Neuronal stem cell (in vitro differentiated cells): ENCODE measurements at regions not wholly inside any gene's neighbourhood (a gene's known extent, or its start where the extent isn't known, plus 50 kb on each side); places are given as distances from the start of the nearest gene placed in this dataset.

Experiments used
- DNase-seq: peaks from one replicate; pipeline ENCODE4 v3.0.0-alpha.2; 2013; ENCODE audit warnings: low spot score
- H2AFZ ChIP-seq: one replicate; pipeline ENCODE4 v1.6.1; 2013; ENCODE audit warnings: mild to moderate bottlenecking, low read length, inconsistent platforms
- H2AK5ac ChIP-seq: 2 replicates; pipeline ENCODE4 v1.6.1; 2013; ENCODE audit warnings: low read depth, mild to moderate bottlenecking, inconsistent platforms, low read length, moderate library complexity, mixed read lengths
- H2BK120ac ChIP-seq: 2 replicates; pipeline ENCODE4 v1.6.1; 2013; ENCODE audit warnings: low read depth, mild to moderate bottlenecking, inconsistent platforms, low read length, moderate library complexity, mixed read lengths
- H2BK12ac ChIP-seq: one replicate; pipeline ENCODE4 v1.6.1; 2013; ENCODE audit warnings: low read length, inconsistent platforms
- H2BK15ac ChIP-seq: 2 replicates; pipeline ENCODE4 v1.6.1; 2013; ENCODE audit warnings: mild to moderate bottlenecking, low read length, inconsistent platforms, mixed read lengths
- H2BK5ac ChIP-seq: one replicate; pipeline ENCODE4 v1.6.1; 2013; ENCODE audit warnings: inconsistent platforms, mild to moderate bottlenecking, low read length, moderate library complexity
- H3K14ac ChIP-seq: one replicate; pipeline ENCODE4 v1.6.1; 2013; ENCODE audit warnings: low read length, inconsistent platforms
- H3K18ac ChIP-seq: 2 replicates; pipeline ENCODE4 v1.6.1; 2013; ENCODE audit warnings: low read length, inconsistent platforms
- H3K23ac ChIP-seq: 2 replicates; pipeline ENCODE4 v1.6.1; 2013; ENCODE audit warnings: low read depth, mild to moderate bottlenecking, mixed read lengths, low read length, inconsistent platforms; ENCODE audit not compliant: poor library complexity
- H3K27ac ChIP-seq: replicated peaks from 3 replicates; pipeline ENCODE4 v1.5.1; 2013; ENCODE audit warnings: low read length, inconsistent platforms
- H3K27me3 ChIP-seq, 3 experiments: 2 replicates each; pipeline ENCODE4 v1.6.1; 2013; ENCODE audit warnings: low read length in 3 of 3, mild to moderate bottlenecking in 2 of 3, inconsistent platforms in 1 of 3, low read depth in 1 of 3, mixed read lengths in 1 of 3, moderate library complexity in 1 of 3; ENCODE audit not compliant: control insufficient read depth in 3 of 3, insufficient read depth in 3 of 3
- H3K36me3 ChIP-seq, 2 donors: replicated peaks in 1 of 2; 2 replicates each; pipeline ENCODE4 v1.6.1; 2013; ENCODE audit warnings: low read length in 2 of 2; ENCODE audit not compliant: control insufficient read depth in 2 of 2, insufficient read depth in 2 of 2
- H3K4ac ChIP-seq: 2 replicates; pipeline ENCODE4 v1.6.1; 2013; ENCODE audit warnings: inconsistent platforms, mild to moderate bottlenecking, low read length, moderate library complexity
- H3K4me1 ChIP-seq, 2 donors: 1 replicate in 1 of 2; 2 replicates in 1 of 2; pipeline ENCODE4 v1.6.1; 2013; ENCODE audit warnings: low read length in 2 of 2, low read depth in 1 of 2; ENCODE audit not compliant: control insufficient read depth in 2 of 2, insufficient read depth in 1 of 2
- H3K4me2 ChIP-seq: one replicate; pipeline ENCODE4 v1.6.1; 2013; ENCODE audit warnings: mild to moderate bottlenecking, low read length, inconsistent platforms; ENCODE audit not compliant: insufficient read depth, poor library complexity, severe bottlenecking
- H3K4me3 ChIP-seq, 2 donors: 2 replicates each; pipeline ENCODE4 v1.5.1; 2013; ENCODE audit warnings: low read length in 2 of 2, mild to moderate bottlenecking in 2 of 2, inconsistent platforms in 1 of 2, moderate library complexity in 1 of 2
- H3K79me1 ChIP-seq: one replicate; pipeline ENCODE4 v1.6.1; 2013; ENCODE audit warnings: low read depth, mild to moderate bottlenecking, inconsistent platforms, low read length, moderate library complexity
- H3K9ac ChIP-seq: one replicate; pipeline ENCODE4 v1.6.1; 2013; ENCODE audit warnings: mild to moderate bottlenecking, low read depth, low read length, inconsistent platforms; ENCODE audit not compliant: poor library complexity
- H3K9me3 ChIP-seq, 2 donors: replicated peaks in 1 of 2; 2 replicates each; pipeline versions ENCODE3 to v1.6.1; 2013; ENCODE audit warnings: low read length in 2 of 2, mild to moderate bottlenecking in 2 of 2, inconsistent platforms in 1 of 2, low read depth in 1 of 2, mixed read lengths in 1 of 2, moderate library complexity in 1 of 2; ENCODE audit not compliant: control insufficient read depth in 2 of 2, insufficient read depth in 1 of 2
- H4K8ac ChIP-seq: one replicate; pipeline ENCODE4 v1.6.1; 2013; ENCODE audit warnings: low read depth, mild to moderate bottlenecking, inconsistent platforms, low read length, moderate library complexity
- H4K91ac ChIP-seq: one replicate; pipeline ENCODE4 v1.6.1; 2013; ENCODE audit warnings: low read length, low read depth, mild to moderate bottlenecking, inconsistent platforms; ENCODE audit not compliant: poor library complexity
- WGBS, 2 donors: extraction: QIAGEN DNeasy Blood & Tissue Kit; methylation state at CpG; one replicate each; pipeline ENCODE4 v1.1.7; 2013; ENCODE audit warnings: missing lambda C conversion rate in 2 of 2, mixed read lengths in 1 of 2; ENCODE audit not compliant: insufficient read length in 2 of 2, insufficient replicate concordance in 1 of 2; ENCODE audit errors: extremely low coverage in 2 of 2; 5-methylcytosine and 5-hydroxymethylcytosine counted together

- no peak overlapping the region for H3K9ac ChIP-seq
- no peak overlapping the region for H2BK5ac ChIP-seq
- no peak overlapping the region for H3K4me2 ChIP-seq
- H3K27me3 ChIP-seq, result peaks cover 0 to 5% (median 0%) of the 10 kb centered on the region in 3 experiments
- no peak overlapping the region for H2AFZ ChIP-seq
- no peak overlapping the region for H2BK12ac ChIP-seq
- H4K91ac ChIP-seq, result no peak overlapping the region
- no peaks in the 10 kb centered on the region for H3K36me3 ChIP-seq
- no peak overlapping the region for H2AK5ac ChIP-seq
- H3K27ac ChIP-seq, result no peak overlapping the region
- H3K4ac ChIP-seq, result no peak overlapping the region
- no peak overlapping the region for H2BK15ac ChIP-seq
- no peaks in the 10 kb centered on the region for H3K9me3 ChIP-seq
- no peak overlapping the region for H3K23ac ChIP-seq
- H4K8ac ChIP-seq, result no peak overlapping the region
- no peak overlapping the region for H3K18ac ChIP-seq
- H2BK120ac ChIP-seq, result no peak overlapping the region
- no peaks in the 10 kb centered on the region for H3K79me1 ChIP-seq
- DNase-seq, result no peak
- no peaks in the 10 kb centered on the region for H3K4me1 ChIP-seq
- no CpG with 5 or more reads among the region's 3 CpGs for WGBS, 2 donors
- no peak overlapping the region for H3K4me3 ChIP-seq
- no peak overlapping the region for H3K14ac ChIP-seq
Measured at GRCh38 chr16:66300037-66300436, 66.5 kb upstream of the CDH5 start.

DNA sequence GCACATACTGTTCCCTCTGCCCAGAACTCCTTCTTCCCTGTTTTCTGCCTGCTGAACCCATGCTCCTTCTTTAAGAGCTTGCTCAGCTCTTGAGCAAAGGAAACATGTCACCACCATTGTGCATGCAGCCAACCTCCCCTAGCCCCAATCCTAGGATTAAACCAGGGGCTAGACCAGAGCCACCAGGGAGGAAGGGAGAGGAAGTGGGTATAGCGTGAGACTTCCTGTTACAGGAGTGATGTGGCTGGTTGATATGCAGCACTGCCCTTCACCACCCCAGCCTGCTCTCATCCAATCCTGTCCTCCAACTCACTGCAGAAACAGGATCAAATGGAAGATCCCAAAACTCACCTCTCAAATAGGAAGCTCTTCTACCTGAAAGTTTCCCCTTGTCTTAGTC, 67.1 kb upstream of the CDH5 start:
- Histone ChIP-seq H2BK5ac (no peak overlapping the region), H3K27me3 (peaks cover 0 to 5% (median 0%) of the 10 kb centered on the region in 3 experiments), H3K4me3 (no peak overlapping the region), H3K79me1 (no peaks in the 10 kb centered on the region), H3K9ac (no peak overlapping the region), H2AK5ac (no peak overlapping the region), H2AFZ (no peak overlapping the region), H2BK12ac (no peak overlapping the region), H4K91ac (no peak overlapping the region), H3K18ac (no peak overlapping the region), H3K9me3 (no peaks in the 10 kb centered on the region), H3K36me3 (no peaks in the 10 kb centered on the region), H3K4me1 (no peaks in the 10 kb centered on the region), H3K4me2 (no peak overlapping the region), H3K27ac (no peak overlapping the region), H2BK120ac (no peak overlapping the region), H3K4ac (no peak overlapping the region), H3K14ac (no peak overlapping the region), H4K8ac (no peak overlapping the region), H2BK15ac (no peak overlapping the region), H3K23ac (no peak overlapping the region)
- no CpG with 5 or more reads among the region's 1 CpG for WGBS, 2 donors
- DNase-seq, result no peak

GRCh38 chr16:66298571-66299120, 67.8 kb upstream of the CDH5 start:
- Histone ChIP-seq H3K27me3 (peaks cover 0 to 11% (median 0%) of the 10 kb centered on the region in 3 experiments), H3K36me3 (no peaks in the 10 kb centered on the region)

GRCh38 chr16:66298006-66298405, 68.5 kb upstream of the CDH5 start:
- no peak overlapping the region for H3K18ac ChIP-seq
- no peak overlapping the region for H2AFZ ChIP-seq
- DNase-seq, result no peak
- H3K23ac ChIP-seq, result no peak overlapping the region
- H3K27ac ChIP-seq, result no peak overlapping the region
- H3K9ac ChIP-seq, result no peak overlapping the region
- H3K36me3 ChIP-seq, result no peaks in the 10 kb centered on the region
- no peak overlapping the region for H4K91ac ChIP-seq
- H2BK120ac ChIP-seq, result no peak overlapping the region
- H3K9me3 ChIP-seq, result no peaks in the 10 kb centered on the region
- no CpG with 5 or more reads among the region's 2 CpGs for WGBS, 2 donors
- no peak overlapping the region for H2BK5ac ChIP-seq
- H2BK15ac ChIP-seq, result no peak overlapping the region
- H3K27me3 ChIP-seq, result peaks cover 0 to 12% (median 0%) of the 10 kb centered on the region in 3 experiments
- H2AK5ac ChIP-seq, result no peak overlapping the region
- H3K4me3 ChIP-seq, result no peak overlapping the region
- H3K4me1 ChIP-seq, result no peaks in the 10 kb centered on the region
- no peak overlapping the region for H3K4me2 ChIP-seq
- H4K8ac ChIP-seq, result no peak overlapping the region
- H3K4ac ChIP-seq, result no peak overlapping the region
- no peaks in the 10 kb centered on the region for H3K79me1 ChIP-seq
- H2BK12ac ChIP-seq, result no peak overlapping the region
- no peak overlapping the region for H3K14ac ChIP-seq

More at GRCh38 chr16:66298571-66299120, 67.8 kb upstream of the CDH5 start:
- Histone ChIP-seq H3K4me1 (no peaks in the 10 kb centered on the region), H3K4me3 (no peak overlapping the region), H4K8ac (no peak overlapping the region), H4K91ac (no peak overlapping the region), H3K4ac (no peak overlapping the region), H2BK120ac (no peak overlapping the region), H2BK5ac (no peak overlapping the region), H3K23ac (no peak overlapping the region), H3K4me2 (no peak overlapping the region), H2BK12ac (no peak overlapping the region), H3K18ac (no peak overlapping the region), H3K9me3 (no peaks in the 10 kb centered on the region), H3K79me1 (no peaks in the 10 kb centered on the region), H3K27ac (no peak overlapping the region), H3K14ac (no peak overlapping the region), H3K9ac (no peak overlapping the region), H2AFZ (no peak overlapping the region), H2AK5ac (no peak overlapping the region), H2BK15ac (no peak overlapping the region)
- DNase-seq, result no peak
- no CpG with 5 or more reads among the region's 2 CpGs for WGBS, 2 donors
